H9 (cell line): ENCODE measurements at regions not wholly inside any gene's neighbourhood (a gene's known extent, or its start where the extent isn't known, plus 50 kb on each side); places are given as distances from the start of the nearest gene placed in this dataset.
A peak's percentile ranks its signal among the peaks of the same experiment; 100 is the strongest.
"Not testable (repeated sequence)": the region's sequence is repeated elsewhere in the genome, so short reads cannot be mapped to it uniquely, and the experiment has no call there.

Source experiments
- DNase-seq: peaks from one replicate; pipeline ENCODE4 v3.0.0-alpha.2; 2017
- H2AFZ ChIP-seq: one replicate; pipeline ENCODE4 v1.6.1; 2013; ENCODE audit warnings: mild to moderate bottlenecking, low read length, control low read depth, moderate library complexity
- H2AK5ac ChIP-seq: 2 replicates; pipeline ENCODE4 v1.6.1; 2013; ENCODE audit warnings: low read length, control low read depth, mixed read lengths; ENCODE audit not compliant: insufficient read length
- H2BK120ac ChIP-seq: one replicate; pipeline ENCODE4 v1.6.1; 2013; ENCODE audit warnings: low read depth, mild to moderate bottlenecking, low read length, control low read depth, inconsistent platforms; ENCODE audit not compliant: poor library complexity, severe bottlenecking
- H2BK12ac ChIP-seq: 2 replicates; pipeline ENCODE4 v1.6.1; 2013; ENCODE audit warnings: low read length, control low read depth, mixed read lengths, low read depth; ENCODE audit not compliant: insufficient read length
- H2BK15ac ChIP-seq: 2 replicates; pipeline ENCODE4 v1.6.1; 2013; ENCODE audit warnings: low read depth, low read length, control low read depth
- H2BK20ac ChIP-seq: one replicate; pipeline ENCODE4 v1.6.1; 2013; ENCODE audit warnings: low read depth, mild to moderate bottlenecking, low read length, control low read depth, inconsistent platforms; ENCODE audit not compliant: poor library complexity, severe bottlenecking
- H2BK5ac ChIP-seq: 2 replicates; pipeline ENCODE4 v1.6.1; 2013; ENCODE audit warnings: low read length, control low read depth, mixed read lengths; ENCODE audit not compliant: insufficient read length
- H3K14ac ChIP-seq: 2 replicates; pipeline ENCODE4 v1.6.1; 2013; ENCODE audit warnings: low read length, control low read depth; ENCODE audit not compliant: insufficient read depth
- H3K18ac ChIP-seq: 2 replicates; pipeline ENCODE4 v1.6.1; 2013; ENCODE audit warnings: low read depth, mild to moderate bottlenecking, mixed read lengths, low read length, control low read depth; ENCODE audit not compliant: insufficient read length
- H3K23ac ChIP-seq: 2 replicates; pipeline ENCODE4 v1.6.1; 2013; ENCODE audit warnings: low read length, control low read depth, mixed read lengths, low read depth; ENCODE audit not compliant: insufficient read length
- H3K23me2 ChIP-seq: 2 replicates; pipeline ENCODE4 v1.6.1; 2013; ENCODE audit warnings: low read depth, mild to moderate bottlenecking, mixed read lengths, low read length, control low read depth; ENCODE audit not compliant: insufficient read length, poor library complexity, severe bottlenecking
- H3K27ac ChIP-seq: 2 replicates; pipeline ENCODE4 v1.5.1; 2013; ENCODE audit warnings: low read length, control low read depth, mixed read lengths, low read depth; ENCODE audit not compliant: insufficient read length
- H3K27me3 ChIP-seq: 2 replicates; pipeline ENCODE4 v1.6.1; 2013; ENCODE audit warnings: low read length, control low read depth, inconsistent platforms; ENCODE audit not compliant: insufficient read depth
- H3K4ac ChIP-seq: 2 replicates; pipeline ENCODE4 v1.6.1; 2013; ENCODE audit warnings: low read depth, mild to moderate bottlenecking, control low read depth, inconsistent platforms, low read length, moderate library complexity
- H3K4me1 ChIP-seq: 2 replicates; pipeline ENCODE4 v1.6.1; 2013; ENCODE audit warnings: low read length, control low read depth, inconsistent platforms; ENCODE audit not compliant: insufficient read depth
- H3K4me2 ChIP-seq: 2 replicates; pipeline ENCODE4 v1.6.1; 2013; ENCODE audit warnings: low read length, control low read depth, mixed read lengths; ENCODE audit not compliant: insufficient read length, insufficient read depth
- H3K56ac ChIP-seq: 2 replicates; pipeline ENCODE4 v1.6.1; 2013; ENCODE audit warnings: low read depth, mild to moderate bottlenecking, mixed read lengths, low read length, control low read depth; ENCODE audit not compliant: insufficient read length
- H3K79me1 ChIP-seq: 2 replicates; pipeline ENCODE4 v1.6.1; 2013; ENCODE audit warnings: low read depth, mild to moderate bottlenecking, moderate library complexity, low read length, control low read depth, inconsistent platforms; ENCODE audit not compliant: insufficient read depth, poor library complexity, severe bottlenecking
- H3K79me2 ChIP-seq: 2 replicates; pipeline ENCODE4 v1.6.1; 2013; ENCODE audit warnings: low read length, control low read depth, inconsistent platforms; ENCODE audit not compliant: insufficient read depth
- H3K9ac ChIP-seq: 2 replicates; pipeline ENCODE4 v1.6.1; 2013; ENCODE audit warnings: low read length, control low read depth, mixed read lengths; ENCODE audit not compliant: insufficient read length; ENCODE audit errors: extremely low read depth
- H3K9me3 ChIP-seq: one replicate; pipeline ENCODE4 v1.6.1; 2013; ENCODE audit warnings: low read depth, low read length, inconsistent platforms; ENCODE audit not compliant: control insufficient read depth
- H3T11ph ChIP-seq: one replicate; pipeline ENCODE4 v1.6.1; 2013; ENCODE audit warnings: mild to moderate bottlenecking, low read length, control low read depth, inconsistent platforms
- H4K20me1 ChIP-seq: one replicate; pipeline ENCODE4 v1.6.1; 2013; ENCODE audit not compliant: control insufficient read depth, insufficient read length, insufficient read depth
- H4K5ac ChIP-seq: 2 replicates; pipeline ENCODE4 v1.6.1; 2013; ENCODE audit warnings: low read depth, mild to moderate bottlenecking, mixed read lengths, low read length, control low read depth; ENCODE audit not compliant: insufficient read length
- H4K8ac ChIP-seq: replicated peaks from 2 replicates; pipeline ENCODE4 v1.6.1; 2013; ENCODE audit warnings: low read length, control low read depth, mixed read lengths, low read depth; ENCODE audit not compliant: insufficient read length
- H4K91ac ChIP-seq: 2 replicates; pipeline ENCODE4 v1.6.1; 2013; ENCODE audit warnings: low read depth, mild to moderate bottlenecking, moderate library complexity, mixed read lengths, low read length, control low read depth; ENCODE audit not compliant: insufficient read length
- H3K27ac Mint-ChIP-seq, 3 experiments: 2 replicates in 2 of 3; 3 replicates in 1 of 3; pipeline ENCODE4 v1.8.0; 2020 to 2021; ENCODE audit warnings: mixed read lengths in 3 of 3, mild to moderate bottlenecking in 1 of 3, moderate library complexity in 1 of 3
- H3K27me3 Mint-ChIP-seq: 2 replicates; pipeline ENCODE4 v1.8.0; 2021; ENCODE audit warnings: low read depth, mild to moderate bottlenecking, moderate library complexity, mixed read lengths
- H3K36me3 Mint-ChIP-seq, 3 experiments: 2 replicates in 2 of 3; 3 replicates in 1 of 3; pipeline ENCODE4 v1.8.0; 2020 to 2021; ENCODE audit warnings: low read depth in 3 of 3, mixed read lengths in 3 of 3; ENCODE audit not compliant: insufficient read depth in 1 of 3
- H3K4me1 Mint-ChIP-seq, 2 experiments: 2 replicates each; pipeline ENCODE4 v1.8.0; 2020; ENCODE audit warnings: mixed read lengths in 2 of 2
- H3K4me3 Mint-ChIP-seq, 2 experiments: 2 replicates in 1 of 2; 3 replicates in 1 of 2; pipeline ENCODE4 v1.8.0; 2020 to 2021; ENCODE audit warnings: mild to moderate bottlenecking in 2 of 2, mixed read lengths in 2 of 2, moderate library complexity in 1 of 2
- H3K9me3 Mint-ChIP-seq, 2 experiments: 2 replicates in 1 of 2; 3 replicates in 1 of 2; pipeline ENCODE4 v1.8.0; 2020; ENCODE audit warnings: mild to moderate bottlenecking in 2 of 2, mixed read lengths in 2 of 2, moderate library complexity in 1 of 2
- CTCF ChIP-seq: fragments of 200-600 bp; sonication (generic); conservative IDR thresholded peaks from 3 replicates; pipeline ENCODE4 v1.8.0; 2021; ENCODE audit warnings: antibody characterized with exemption, mild to moderate bottlenecking
- WGBS: extraction: QIAGEN DNeasy Blood & Tissue Kit; methylation state at CpG from one replicate; pipeline ENCODE4 v1.1.7; 2013; ENCODE audit warnings: missing lambda C conversion rate, low lambda C conversion rate, mixed read lengths; ENCODE audit not compliant: insufficient read length; ENCODE audit errors: extremely low coverage; 5-methylcytosine and 5-hydroxymethylcytosine counted together

GRCh38 chr5:108560166-108560565 is 178.3 kb upstream of the FBXL17 start:
- H3K14ac ChIP-seq = no peak overlapping the region
- H3K27me3 Mint-ChIP-seq = no peaks in the 10 kb centered on the region
- no peak overlapping the region for H3K27ac Mint-ChIP-seq
- H3K18ac ChIP-seq = no peak overlapping the region
- H3K79me1 ChIP-seq = no peaks in the 10 kb centered on the region
- H3K23ac ChIP-seq = no peak overlapping the region
- no peak overlapping the region for H4K91ac ChIP-seq
- H3K9ac ChIP-seq = no peak overlapping the region
- no peak overlapping the region for H2BK5ac ChIP-seq
- no peaks in the 10 kb centered on the region for H3K79me2 ChIP-seq
- peaks cover 19 to 25% of the 10 kb centered on the region in 2 experiments for H3K9me3 Mint-ChIP-seq
- no peak overlapping the region for H3K4me3 Mint-ChIP-seq
- peaks cover 7% of the 10 kb centered on the region; the same call in 1 of the 2 replicates for H3K4me1 ChIP-seq
- no peak for DNase-seq
- no peak overlapping the region for H3K4me2 ChIP-seq
- H2AK5ac ChIP-seq = no peak overlapping the region
- WGBS = no CpG with 5 or more reads among the region's 2 CpGs
- H3K27ac ChIP-seq = no peak overlapping the region
- no peak overlapping the region for H2AFZ ChIP-seq
- peak overlapping the region; percentile 6 for H2BK20ac ChIP-seq
- H4K20me1 ChIP-seq = no peaks in the 10 kb centered on the region
- TF ChIP-seq CTCF = no peak
- H3K9me3 ChIP-seq = no peaks in the 10 kb centered on the region
- H2BK15ac ChIP-seq = no peak overlapping the region
- no peak overlapping the region for H2BK12ac ChIP-seq
- H3K23me2 ChIP-seq = no peaks in the 10 kb centered on the region
- no peak overlapping the region for H3T11ph ChIP-seq
- no peaks in the 10 kb centered on the region for H3K27me3 ChIP-seq
- no peak overlapping the region for H3K4ac ChIP-seq
- H3K36me3 Mint-ChIP-seq = peaks cover 7 to 36% (median 22%) of the 10 kb centered on the region in 3 experiments
- H4K8ac ChIP-seq = no peak overlapping the region
- no peak overlapping the region for H4K5ac ChIP-seq
- H3K56ac ChIP-seq = no peak overlapping the region
- H2BK120ac ChIP-seq = no peak overlapping the region
- peaks cover 31 to 54% of the 10 kb centered on the region in 2 experiments for H3K4me1 Mint-ChIP-seq

- not testable (repeated sequence) for H3K27ac Mint-ChIP-seq, H3K4ac ChIP-seq, H3K14ac ChIP-seq, H4K8ac ChIP-seq, H2BK120ac ChIP-seq, H3K56ac ChIP-seq, H3K9me3 ChIP-seq, H3K79me2 ChIP-seq, H2BK20ac ChIP-seq, H3K18ac ChIP-seq, H2AK5ac ChIP-seq, H3K9ac ChIP-seq, H3K27me3 Mint-ChIP-seq, H3K27ac ChIP-seq, H3K79me1 ChIP-seq, H2BK12ac ChIP-seq, H3K23me2 ChIP-seq, H2BK15ac ChIP-seq, H4K20me1 ChIP-seq, DNase-seq, H3K4me3 Mint-ChIP-seq, H3T11ph ChIP-seq, H4K91ac ChIP-seq, H2AFZ ChIP-seq, H4K5ac ChIP-seq, H3K4me2 ChIP-seq, H3K27me3 ChIP-seq, H2BK5ac ChIP-seq, H3K4me1 ChIP-seq, H3K23ac ChIP-seq
- Mint-ChIP-seq H3K4me1 (peaks cover 26 to 51% of the 10 kb centered on the region in 2 experiments), H3K9me3 (peaks cover 16 to 24% of the 10 kb centered on the region in 2 experiments), H3K36me3 (peaks cover 7 to 26% (median 19%) of the 10 kb centered on the region in 3 experiments)
- no CpG with 5 or more reads among the region's 24 CpGs for WGBS
Observed at GRCh38 chr5:108558840-108559239, 176.9 kb upstream of the FBXL17 start.
